ENCODE measurements at regions not wholly inside any gene's neighbourhood (a gene's known extent, or its start where the extent isn't known, plus 50 kb on each side); places are given as distances from the start of the nearest gene placed in this dataset.

GRCh38 chr10:109450702-109451101 lies 472.6 kb downstream of the XPNPEP1 start:
- no peaks in the 10 kb centered on the region for H3K36me3 Mint-ChIP-seq
- ATAC-seq (no peak), DNase-seq (ENCODE audit: low spot score in 2 of 2) (no peak)
- H3K4me3 Mint-ChIP-seq: no peak overlapping the region
- no peaks in the 10 kb centered on the region for H3K4me1 Mint-ChIP-seq
- H3K9me3 Mint-ChIP-seq: peaks cover 3% of the 10 kb centered on the region
- H3K27ac Mint-ChIP-seq: no peak overlapping the region

DNA sequence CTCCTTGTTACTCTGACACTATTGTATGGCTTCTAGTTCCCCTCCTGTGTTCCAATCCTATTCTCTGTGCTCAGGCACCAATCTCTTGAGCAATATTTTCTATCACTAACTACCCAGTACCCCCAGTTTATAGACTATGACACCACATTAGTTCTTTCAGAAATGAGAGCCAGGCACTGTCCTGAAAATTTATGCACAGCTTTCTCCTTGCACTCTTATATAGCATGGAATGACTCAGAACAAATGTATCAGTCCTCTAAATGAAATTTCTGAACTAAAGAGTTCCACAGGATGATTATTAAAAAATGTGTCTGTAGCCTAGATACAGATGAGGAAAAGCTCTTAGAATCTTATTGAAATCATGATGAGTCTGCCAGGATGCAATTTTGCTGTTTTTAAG lies 489.9 kb downstream of the XPNPEP1 start:
- no peaks in the 10 kb centered on the region for H3K36me3 Mint-ChIP-seq
- no peak overlapping the region for H3K4me3 Mint-ChIP-seq
- DNase-seq (ENCODE audit: low spot score in 2 of 2): no peak
- no peaks in the 10 kb centered on the region for H3K4me1 Mint-ChIP-seq
- ATAC-seq: no peak
- no peak overlapping the region for H3K27ac Mint-ChIP-seq
- H3K9me3 Mint-ChIP-seq: peaks cover under 1% of the 10 kb centered on the region

DNA sequence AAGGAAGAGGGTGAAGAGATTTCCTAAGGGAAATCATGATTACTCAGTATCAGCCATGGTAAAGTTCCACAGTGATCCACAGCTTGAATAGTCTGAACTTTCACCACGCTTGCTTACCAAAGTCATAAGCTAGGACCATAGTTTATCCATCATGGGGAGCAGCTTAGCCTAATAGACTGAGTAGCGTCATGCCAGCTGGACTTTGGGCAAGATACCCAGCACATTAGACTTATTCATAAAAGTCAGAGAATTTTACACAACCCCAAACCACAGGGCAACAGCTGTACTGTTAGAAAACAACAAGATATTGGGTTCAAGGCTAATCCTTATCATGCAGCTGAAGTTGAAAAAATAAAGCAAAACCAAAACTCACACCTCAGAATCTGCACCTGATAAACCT lies 491.0 kb downstream of the XPNPEP1 start:
- ATAC-seq (no peak), DNase-seq (ENCODE audit: low spot score in 2 of 2) (no peak)
- Mint-ChIP-seq H3K4me3 (no peak overlapping the region), H3K9me3 (no peaks in the 10 kb centered on the region), H3K4me1 (no peaks in the 10 kb centered on the region), H3K36me3 (no peaks in the 10 kb centered on the region), H3K27ac (no peak overlapping the region)

- no peaks in the 10 kb centered on the region for H3K9me3 Mint-ChIP-seq
- no peak for ATAC-seq
- no peak overlapping the region for H3K27ac Mint-ChIP-seq
- no peak overlapping the region for H3K4me3 Mint-ChIP-seq
- no peaks in the 10 kb centered on the region for H3K36me3 Mint-ChIP-seq
- H3K4me1 Mint-ChIP-seq: no peaks in the 10 kb centered on the region
- DNase-seq (ENCODE audit: low spot score in 2 of 2): no peak
Observed at GRCh38 chr10:109430799-109431198, 492.5 kb downstream of the XPNPEP1 start.

DNA sequence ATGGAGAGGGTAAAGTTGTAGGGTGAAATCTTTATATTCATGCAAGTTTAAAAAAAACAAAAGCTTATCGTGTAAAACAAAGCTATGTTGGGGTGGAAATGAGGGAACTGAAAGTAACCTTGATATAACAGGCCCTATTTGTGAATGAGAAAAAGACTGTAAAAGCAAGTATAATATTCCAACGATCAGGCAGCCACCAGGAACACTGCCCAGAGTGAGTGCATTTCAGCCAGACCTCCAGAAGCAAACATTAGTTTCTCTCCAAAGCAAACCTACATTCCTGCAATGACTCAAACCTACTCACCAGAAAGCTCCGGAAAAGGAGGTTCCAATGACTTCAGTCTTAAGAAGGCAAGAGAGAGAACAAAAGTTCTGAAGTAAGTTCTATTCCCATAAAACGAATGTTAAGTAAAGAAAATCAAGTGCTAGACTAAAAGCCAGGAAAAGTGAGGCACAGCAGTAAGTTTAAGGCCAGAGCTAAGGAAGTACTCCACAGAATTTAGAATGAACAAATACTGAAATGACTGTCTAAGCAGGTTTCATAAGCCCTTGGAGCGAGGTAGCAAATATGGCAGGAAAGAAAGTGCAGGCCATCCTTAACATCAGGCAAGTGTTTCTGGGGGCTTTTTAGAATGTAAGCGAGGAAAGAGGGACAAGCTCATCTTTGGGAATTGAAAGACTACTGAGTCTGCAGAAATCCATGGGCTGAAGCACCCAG lies 493.1 kb downstream of the XPNPEP1 start:
- H3K9me3 Mint-ChIP-seq: no peaks in the 10 kb centered on the region
- DNase-seq (ENCODE audit: low spot score in 2 of 2): no peak
- no peak overlapping the region for H3K27ac Mint-ChIP-seq
- H3K4me3 Mint-ChIP-seq: no peak overlapping the region
- H3K36me3 Mint-ChIP-seq: no peaks in the 10 kb centered on the region
- no peaks in the 10 kb centered on the region for H3K4me1 Mint-ChIP-seq
- no peak for ATAC-seq

DNA sequence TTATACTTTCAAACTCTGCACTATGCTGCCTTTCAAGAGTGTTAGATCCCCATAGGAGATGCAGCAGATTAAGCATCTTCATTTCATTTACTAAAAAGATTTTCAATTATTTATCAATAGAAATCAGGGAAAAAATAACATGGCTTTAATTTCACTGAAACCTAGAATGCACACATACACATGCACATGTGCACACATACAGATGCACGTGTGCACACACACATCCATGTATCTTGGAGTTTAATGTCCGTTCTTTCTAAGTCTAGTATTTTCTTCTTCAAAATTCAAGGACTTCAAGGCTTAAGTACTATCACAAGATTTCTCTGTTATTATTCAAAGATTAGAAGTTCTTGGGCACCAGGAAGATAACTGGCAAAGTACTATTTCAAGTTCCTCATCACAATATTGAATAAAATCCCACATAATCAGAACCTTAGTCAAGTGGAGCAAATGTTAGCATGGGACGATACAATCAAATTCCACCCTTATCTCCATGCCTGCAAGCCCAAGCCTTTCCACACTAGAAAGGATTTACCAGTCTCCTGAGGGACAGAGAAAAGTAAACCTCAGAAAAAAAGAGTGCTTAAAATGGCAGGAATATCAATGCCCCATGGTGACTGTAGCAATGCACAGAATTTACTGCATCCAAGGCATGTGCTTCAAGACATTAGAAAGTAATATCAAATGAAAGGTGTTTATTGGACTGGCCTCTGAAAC lies 494.4 kb downstream of the XPNPEP1 start:
- ATAC-seq (no peak), DNase-seq (ENCODE audit: low spot score in 2 of 2) (no peak)
- H3K4me3 Mint-ChIP-seq: no peak overlapping the region
- H3K9me3 Mint-ChIP-seq: peaks cover 4% of the 10 kb centered on the region
- no peaks in the 10 kb centered on the region for H3K4me1 Mint-ChIP-seq
- H3K27ac Mint-ChIP-seq: no peak overlapping the region
- H3K36me3 Mint-ChIP-seq: no peaks in the 10 kb centered on the region

GRCh38 chr10:109427411-109427810 lies 495.9 kb downstream of the XPNPEP1 start:
- Mint-ChIP-seq H3K36me3 (no peaks in the 10 kb centered on the region), H3K4me3 (no peak overlapping the region), H3K4me1 (no peaks in the 10 kb centered on the region), H3K9me3 (peaks cover 4% of the 10 kb centered on the region), H3K27ac (no peak overlapping the region)
- ATAC-seq (no peak), DNase-seq (ENCODE audit: low spot score in 2 of 2) (no peak)

DNA sequence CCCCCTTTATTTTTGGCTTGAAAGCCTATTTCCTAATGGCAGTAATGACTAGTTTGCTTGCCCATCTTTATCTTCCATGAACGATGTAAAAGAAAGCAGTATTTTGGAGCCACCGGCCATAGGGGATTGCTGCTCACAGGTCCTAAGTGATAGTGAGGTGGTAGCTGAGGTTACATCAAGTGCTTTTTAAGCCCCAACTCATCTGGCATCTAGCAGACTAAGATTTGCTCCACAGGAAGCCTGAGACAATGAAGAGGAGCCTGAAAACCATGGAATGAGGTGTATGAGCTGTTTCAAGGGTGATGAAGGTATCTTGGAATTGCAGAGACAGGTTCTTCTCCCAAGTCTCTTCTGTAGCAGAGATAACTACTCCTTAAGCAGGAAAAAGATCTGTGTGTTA lies 496.3 kb downstream of the XPNPEP1 start:
- DNase-seq (ENCODE audit: low spot score in 2 of 2): no peak
- peaks cover 4% of the 10 kb centered on the region for H3K9me3 Mint-ChIP-seq
- H3K27ac Mint-ChIP-seq: no peak overlapping the region

DNA sequence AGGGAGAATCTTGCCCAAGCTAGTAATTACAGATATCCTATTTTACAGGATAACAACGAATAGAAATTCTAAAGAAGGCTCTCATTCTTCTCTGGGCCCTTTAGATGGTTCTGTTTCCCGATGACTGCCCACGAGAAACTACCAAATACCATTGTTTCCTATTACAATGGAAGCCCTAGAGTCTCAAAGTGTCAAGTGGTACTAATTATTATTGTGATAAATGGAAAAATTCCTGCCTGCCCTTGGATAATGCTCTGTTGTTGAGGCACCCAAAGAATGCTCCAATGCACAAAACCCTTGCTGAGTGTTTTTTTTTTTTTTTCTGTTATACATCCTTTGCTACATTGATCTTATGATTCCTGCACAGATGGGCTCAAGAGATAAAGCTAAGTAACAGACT lies 504.5 kb downstream of the XPNPEP1 start:
- Mint-ChIP-seq H3K9me3 (peaks cover 8% of the 10 kb centered on the region), H3K4me3 (no peak overlapping the region), H3K36me3 (no peaks in the 10 kb centered on the region), H3K27ac (no peak overlapping the region), H3K4me1 (no peaks in the 10 kb centered on the region)
- DNase-seq (ENCODE audit: low spot score in 2 of 2) (no peak), ATAC-seq (no peak)

More for the DNA sequence above, 496.3 kb downstream of the XPNPEP1 start:
- H3K36me3 Mint-ChIP-seq: no peaks in the 10 kb centered on the region
- no peak overlapping the region for H3K4me3 Mint-ChIP-seq
- H3K4me1 Mint-ChIP-seq: no peaks in the 10 kb centered on the region
- no peak for ATAC-seq

DNA sequence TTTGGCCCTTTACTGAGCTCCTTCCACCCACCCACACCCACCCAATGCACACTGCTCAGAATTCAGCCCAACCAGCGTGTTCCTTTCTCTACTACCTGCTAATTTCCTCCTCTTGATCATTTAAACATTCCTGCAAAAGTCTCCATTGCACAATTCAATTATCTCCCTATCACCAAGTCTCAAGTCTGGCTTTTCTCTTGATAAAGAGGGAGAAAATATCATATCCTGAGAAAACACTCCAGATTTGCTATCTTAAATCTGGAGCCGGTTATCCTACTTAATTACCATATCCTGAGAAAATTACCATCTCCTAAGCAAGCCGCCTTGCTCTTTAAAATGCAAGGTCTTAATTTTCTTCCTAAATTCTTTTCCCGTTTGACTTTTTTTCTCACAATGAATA lies 505.5 kb downstream of the XPNPEP1 start:
- Mint-ChIP-seq H3K9me3 (peaks cover 8% of the 10 kb centered on the region), H3K4me3 (no peak overlapping the region), H3K4me1 (no peaks in the 10 kb centered on the region), H3K27ac (no peak overlapping the region), H3K36me3 (no peaks in the 10 kb centered on the region)
- DNase-seq (ENCODE audit: low spot score in 2 of 2): no peak
- no peak for ATAC-seq

DNA sequence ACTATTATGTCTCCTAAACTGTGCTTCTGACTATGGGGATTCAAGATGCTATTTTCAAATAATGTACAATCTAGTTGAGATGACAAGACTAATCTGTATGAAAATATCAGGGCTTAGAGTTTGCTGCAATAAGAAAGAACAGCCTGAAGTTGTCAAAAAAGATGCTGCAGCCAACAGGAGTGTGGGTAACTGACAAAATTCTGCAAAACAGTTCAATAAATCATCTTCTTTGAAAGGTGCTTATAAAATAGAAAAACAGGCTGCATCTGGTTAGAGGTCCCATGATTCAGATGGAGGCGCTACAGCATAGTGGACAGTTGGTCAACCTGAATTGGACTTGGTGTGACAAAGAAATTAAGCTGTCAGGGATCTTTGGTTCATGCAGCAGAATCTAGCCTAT lies 511.0 kb downstream of the XPNPEP1 start:
- no peak overlapping the region for H3K4me3 Mint-ChIP-seq
- no peak overlapping the region for H3K27ac Mint-ChIP-seq
- no peak for DNase-seq (ENCODE audit: low spot score in 2 of 2)
- no peaks in the 10 kb centered on the region for H3K9me3 Mint-ChIP-seq
- no peaks in the 10 kb centered on the region for H3K36me3 Mint-ChIP-seq
- no peak for ATAC-seq
- H3K4me1 Mint-ChIP-seq: no peaks in the 10 kb centered on the region

DNA sequence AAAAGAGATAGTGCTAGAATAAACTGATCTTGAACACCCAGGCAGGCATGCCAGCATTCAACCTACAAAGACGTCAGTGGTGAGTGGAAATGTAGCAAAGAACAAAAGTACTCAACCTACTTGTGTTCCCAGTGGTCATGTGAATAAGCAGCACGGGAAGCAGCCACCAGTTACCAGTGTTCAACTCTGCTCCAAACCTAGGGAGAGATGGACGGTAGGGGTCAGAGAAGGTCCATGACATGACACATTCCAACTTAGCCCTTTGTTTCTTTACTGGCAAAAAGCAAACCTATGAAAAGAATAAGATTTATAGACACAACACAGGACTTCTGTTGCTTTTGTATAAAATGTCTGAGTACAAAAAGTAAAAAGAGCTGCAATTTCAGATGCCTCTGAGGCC lies 511.4 kb downstream of the XPNPEP1 start:
- Mint-ChIP-seq H3K4me1 (no peaks in the 10 kb centered on the region), H3K27ac (no peak overlapping the region), H3K4me3 (no peak overlapping the region), H3K9me3 (no peaks in the 10 kb centered on the region), H3K36me3 (no peaks in the 10 kb centered on the region)
- ATAC-seq (no peak), DNase-seq (ENCODE audit: low spot score in 2 of 2) (no peak)

DNA sequence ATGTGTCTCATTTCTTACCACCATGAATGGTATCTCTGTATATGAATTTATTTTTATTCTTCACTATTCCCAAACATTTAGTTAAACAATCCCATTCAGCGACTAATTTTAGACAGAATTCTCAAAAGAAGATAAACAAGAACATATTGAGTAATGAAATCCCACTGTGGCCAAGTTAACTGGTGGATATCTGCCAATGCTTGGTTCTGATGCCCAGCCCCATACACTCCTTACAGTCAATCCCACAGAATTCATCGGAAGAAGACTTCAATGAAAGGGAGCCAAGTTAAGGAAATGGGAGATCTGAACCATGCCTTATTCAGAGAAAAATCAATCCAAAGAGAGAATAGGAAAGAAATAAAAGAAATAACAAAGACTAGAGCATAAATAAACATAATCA lies 518.0 kb downstream of the XPNPEP1 start:
- Mint-ChIP-seq H3K9me3 (peaks cover 4% of the 10 kb centered on the region), H3K4me3 (no peak overlapping the region), H3K36me3 (no peaks in the 10 kb centered on the region), H3K4me1 (no peaks in the 10 kb centered on the region), H3K27ac (no peak overlapping the region)
- DNase-seq (ENCODE audit: low spot score in 2 of 2) (no peak), ATAC-seq (no peak)

DNA sequence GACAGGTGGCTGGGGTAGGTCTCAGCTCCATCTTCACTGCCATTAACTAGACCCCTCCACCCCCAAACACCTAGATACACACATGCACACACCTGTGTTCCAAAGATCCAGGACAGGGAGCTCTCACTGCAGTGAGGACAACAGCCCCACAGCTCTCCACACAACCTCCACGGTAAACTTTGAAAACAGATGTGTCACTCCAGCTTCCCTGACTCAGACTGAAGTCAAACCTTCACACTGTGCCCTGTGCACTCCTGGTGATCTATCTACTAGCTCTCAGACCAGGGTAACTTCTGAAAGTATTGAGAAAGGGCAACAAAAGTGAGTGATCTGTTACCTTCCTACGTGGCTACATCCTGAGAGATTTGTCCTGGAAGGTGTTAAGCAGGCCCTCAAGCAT lies 519.8 kb downstream of the XPNPEP1 start:
- H3K36me3 Mint-ChIP-seq: no peaks in the 10 kb centered on the region
- H3K9me3 Mint-ChIP-seq: peaks cover 5% of the 10 kb centered on the region
- no peak overlapping the region for H3K27ac Mint-ChIP-seq
- no peaks in the 10 kb centered on the region for H3K4me1 Mint-ChIP-seq
- ATAC-seq (peak; percentile 24), DNase-seq (ENCODE audit: low spot score in 2 of 2) (no peak)
- H3K4me3 Mint-ChIP-seq: no peak overlapping the region

GRCh38 chr10:109393425-109393824 lies 529.9 kb downstream of the XPNPEP1 start:
- Mint-ChIP-seq H3K36me3 (no peaks in the 10 kb centered on the region), H3K27ac (no peak overlapping the region), H3K4me1 (no peaks in the 10 kb centered on the region), H3K9me3 (peaks cover 10% of the 10 kb centered on the region), H3K4me3 (no peak overlapping the region)
- no peak for ATAC-seq
- no peak for DNase-seq (ENCODE audit: low spot score in 2 of 2)

- Mint-ChIP-seq H3K9me3 (peaks cover 3% of the 10 kb centered on the region), H3K4me3 (no peak overlapping the region), H3K36me3 (no peaks in the 10 kb centered on the region), H3K27ac (no peak overlapping the region), H3K4me1 (no peaks in the 10 kb centered on the region)
- no peak for ATAC-seq
- DNase-seq (ENCODE audit: low spot score in 2 of 2): no peak
Observed at GRCh38 chr10:109386921-109387320, 536.4 kb downstream of the XPNPEP1 start.

Measured in stimulated activated effector memory CD8-positive, alpha-beta T cell treated with anti-CD3 and anti-CD28 coated beads, Interleukin-12 subunit alpha, Interleukin-12 subunit beta, amount 100 ng/mL, for 72 hours (primary cell).